IPS-20b (cell line): ENCODE measurements at regions not wholly inside any gene's neighbourhood (a gene's known extent, or its start where the extent isn't known, plus 50 kb on each side); places are given as distances from the start of the nearest gene placed in this dataset.

Experiments used
- H3K27ac ChIP-seq: one replicate; pipeline ENCODE4 v1.5.1; 2013; ENCODE audit warnings: low read length
- H3K27me3 ChIP-seq: 2 replicates; pipeline ENCODE4 v1.6.1; 2013; ENCODE audit warnings: mild to moderate bottlenecking, low read length, inconsistent platforms; ENCODE audit not compliant: insufficient read depth
- H3K36me3 ChIP-seq: 2 replicates; pipeline ENCODE4 v1.6.1; 2013; ENCODE audit warnings: low read depth, mild to moderate bottlenecking, inconsistent platforms, low read length, moderate library complexity; ENCODE audit not compliant: insufficient read depth
- H3K4me1 ChIP-seq: 2 replicates; pipeline ENCODE4 v1.6.1; 2013; ENCODE audit warnings: mild to moderate bottlenecking, control low read depth, inconsistent platforms, low read length, moderate library complexity; ENCODE audit not compliant: insufficient read depth
- H3K4me3 ChIP-seq: 2 replicates; pipeline ENCODE4 v1.5.1; 2013; ENCODE audit warnings: mild to moderate bottlenecking, low read length, inconsistent platforms
- H3K9ac ChIP-seq: 2 replicates; pipeline ENCODE4 v1.6.1; 2013; ENCODE audit warnings: low read depth, mild to moderate bottlenecking, inconsistent platforms, low read length, moderate library complexity
- H3K9me3 ChIP-seq: 2 replicates; pipeline ENCODE4 v1.6.1; 2013; ENCODE audit warnings: mild to moderate bottlenecking, low read depth, low read length, inconsistent platforms; ENCODE audit not compliant: insufficient read depth

GRCh38 chr6:98775205-98775604 is 59.2 kb upstream of the POU3F2 start:
- Histone ChIP-seq H3K9me3 (no peaks in the 10 kb centered on the region), H3K4me1 (peaks cover 11% of the 10 kb centered on the region; the same call in 1 of the 2 replicates), H3K27me3 (no peaks in the 10 kb centered on the region), H3K4me3 (no peak overlapping the region), H3K9ac (no peak overlapping the region), H3K36me3 (no peaks in the 10 kb centered on the region), H3K27ac (no peak overlapping the region)

GRCh38 chr6:98777762-98778161 is 56.6 kb upstream of the POU3F2 start:
- H3K9ac ChIP-seq: no peak overlapping the region
- no peaks in the 10 kb centered on the region for H3K27me3 ChIP-seq
- H3K4me3 ChIP-seq: no peak overlapping the region
- no peak overlapping the region for H3K27ac ChIP-seq
- H3K4me1 ChIP-seq: peaks cover 11% of the 10 kb centered on the region; the same call in 1 of the 2 replicates
- no peaks in the 10 kb centered on the region for H3K9me3 ChIP-seq
- H3K36me3 ChIP-seq: no peaks in the 10 kb centered on the region

- Histone ChIP-seq H3K4me3 (no peak overlapping the region), H3K27me3 (no peaks in the 10 kb centered on the region), H3K27ac (no peak overlapping the region), H3K9ac (no peak overlapping the region), H3K9me3 (no peaks in the 10 kb centered on the region), H3K4me1 (peaks cover 11% of the 10 kb centered on the region; the same call in 1 of the 2 replicates), H3K36me3 (no peaks in the 10 kb centered on the region)
Observed at GRCh38 chr6:98779618-98780017, 54.8 kb upstream of the POU3F2 start.

GRCh38 chr6:98782772-98783171 is 51.6 kb upstream of the POU3F2 start:
- H3K4me3 ChIP-seq: no peak overlapping the region
- peaks cover 3% of the 10 kb centered on the region; the same call in 1 of the 2 replicates for H3K4me1 ChIP-seq
- H3K27me3 ChIP-seq: no peaks in the 10 kb centered on the region
- no peak overlapping the region for H3K27ac ChIP-seq
- H3K9ac ChIP-seq: no peak overlapping the region
- H3K9me3 ChIP-seq: no peaks in the 10 kb centered on the region
- no peaks in the 10 kb centered on the region for H3K36me3 ChIP-seq

GRCh38 chr6:98783578-98783977 is 50.8 kb upstream of the POU3F2 start:
- no peak overlapping the region for H3K27ac ChIP-seq
- no peak overlapping the region for H3K4me3 ChIP-seq
- peaks cover 9% of the 10 kb centered on the region; the same call in 1 of the 2 replicates for H3K4me1 ChIP-seq
- H3K9ac ChIP-seq: no peak overlapping the region
- H3K9me3 ChIP-seq: no peaks in the 10 kb centered on the region
- H3K27me3 ChIP-seq: no peaks in the 10 kb centered on the region
- no peaks in the 10 kb centered on the region for H3K36me3 ChIP-seq
